Neural cell (in vitro differentiated cells): ENCODE measurements at regions not wholly inside any gene's neighbourhood (a gene's known extent, or its start where the extent isn't known, plus 50 kb on each side); places are given as distances from the start of the nearest gene placed in this dataset.

Experiments
- H2AFZ ChIP-seq: fragments of 200-600, 300-800 bp; sonication (generic), shearing (Covaris generic); 2 replicates; pipeline ENCODE4 v1.6.0; 2014; ENCODE audit warnings: low read depth, mild to moderate bottlenecking, antibody characterized with exemption, low read length, moderate library complexity
- H3F3A ChIP-seq: fragments of 200-600 bp; shearing (Covaris generic); 2 replicates; pipeline ENCODE4 v1.6.1; 2016; ENCODE audit warnings: mild to moderate bottlenecking, moderate library complexity, mixed read lengths, antibody characterized with exemption, low read length; ENCODE audit not compliant: insufficient read depth, poor library complexity, severe bottlenecking
- H3K27ac ChIP-seq: fragments of 200-600, 300-800 bp; sonication (generic), shearing (Covaris generic); 2 replicates; pipeline ENCODE4 v1.5.1; 2014; ENCODE audit warnings: mild to moderate bottlenecking, low read length, moderate library complexity
- H3K27me3 ChIP-seq: fragments of 300-800, 200-600 bp; sonication (generic), shearing (Covaris generic); 2 replicates; pipeline ENCODE4 v1.6.0; 2014; ENCODE audit warnings: mild to moderate bottlenecking, low read depth, low read length, moderate library complexity; ENCODE audit not compliant: insufficient read depth
- H3K36me3 ChIP-seq: fragments of 300-800, 200-600 bp; sonication (generic), shearing (Covaris generic); 2 replicates; pipeline ENCODE4 v1.5.1; 2014; ENCODE audit warnings: mild to moderate bottlenecking, antibody characterized with exemption, low read length, moderate library complexity; ENCODE audit not compliant: insufficient read depth
- H3K4me2 ChIP-seq: fragments of 300-800, 200-600 bp; sonication (generic), shearing (Covaris generic); 2 replicates; pipeline ENCODE4 v1.6.0; 2014; ENCODE audit warnings: mild to moderate bottlenecking, low read length
- H3K4me3 ChIP-seq: fragments of 300-800, 200-600 bp; sonication (generic), shearing (Covaris generic); 2 replicates; pipeline ENCODE4 v1.5.1; 2014; ENCODE audit warnings: mild to moderate bottlenecking, low read length, moderate library complexity
- H3K79me2 ChIP-seq: fragments of 200-600 bp; shearing (Covaris generic); replicated peaks from 2 replicates; pipeline ENCODE4 v1.6.0; 2014; ENCODE audit warnings: mild to moderate bottlenecking, low read length, moderate library complexity; ENCODE audit not compliant: insufficient read depth
- H3K9ac ChIP-seq: fragments of 300-800, 200-600 bp; sonication (generic), shearing (Covaris generic); 2 replicates; pipeline ENCODE4 v1.6.1; 2016; ENCODE audit warnings: mild to moderate bottlenecking, low read length, mixed read lengths
- H3K9me2 ChIP-seq: fragments of 200-600 bp; shearing (Covaris generic); 2 replicates; pipeline ENCODE4 v1.6.1; 2016; ENCODE audit warnings: mild to moderate bottlenecking, low read length, mixed read lengths; ENCODE audit not compliant: insufficient read depth
- H3K9me3 ChIP-seq: fragments of 200-600, 300-800 bp; sonication (generic), shearing (Covaris generic); 2 replicates; pipeline ENCODE4 v1.6.1; 2016; ENCODE audit warnings: mild to moderate bottlenecking, mixed run types, low read length, moderate library complexity, mixed read lengths
- H4K20me1 ChIP-seq: fragments of 200-600 bp; shearing (Covaris generic); 2 replicates; pipeline ENCODE4 v1.6.1; 2016; ENCODE audit warnings: mild to moderate bottlenecking, mixed run types; ENCODE audit not compliant: insufficient read depth
- EP300 ChIP-seq: fragments of 450-650 bp; conservative IDR thresholded peaks from 2 replicates; pipeline ENCODE4 v1.6.1; 2014; ENCODE audit warnings: antibody characterized with exemption, mild to moderate bottlenecking, moderate library complexity; ENCODE audit not compliant: poor library complexity, severe bottlenecking
- EZH2 ChIP-seq: fragments of 200-600, 300-800 bp; shearing (Covaris generic), sonication (generic); IDR thresholded peaks from 2 replicates; pipeline ENCODE4 v1.6.1; 2014; ENCODE audit warnings: antibody characterized with exemption, low read length, borderline replicate concordance, mild to moderate bottlenecking; ENCODE audit not compliant: insufficient read depth, poor library complexity, severe bottlenecking
- MXI1 ChIP-seq: fragments of 450-650 bp; conservative IDR thresholded peaks from 2 replicates; pipeline ENCODE4 v1.6.1; 2014; ENCODE audit warnings: antibody characterized with exemption, mild to moderate bottlenecking; ENCODE audit not compliant: poor library complexity, severe bottlenecking
- POLR2AphosphoS5 ChIP-seq: IDR thresholded peaks from 2 replicates; pipeline ENCODE4 v1.6.1; 2012
- RAD21 ChIP-seq: fragments of 450-650 bp; conservative IDR thresholded peaks from 2 replicates; pipeline ENCODE4 v1.6.1; 2014; ENCODE audit warnings: antibody characterized with exemption, mild to moderate bottlenecking, moderate library complexity
- SMC3 ChIP-seq: fragments of 450-650 bp; conservative IDR thresholded peaks from 2 replicates; pipeline ENCODE4 v1.6.1; 2014; ENCODE audit warnings: antibody characterized with exemption, mild to moderate bottlenecking, moderate library complexity; ENCODE audit not compliant: poor library complexity
- TAF1 ChIP-seq: IDR thresholded peaks from 2 replicates; pipeline ENCODE4 v1.6.1; 2012; ENCODE audit warnings: low read depth
- TF ChIP-seq, protein P1 (sequence below): fragments of 450-650 bp; IDR thresholded peaks from 2 replicates; pipeline ENCODE4 v1.5.1; 2014; ENCODE audit warnings: antibody characterized with exemption, mild to moderate bottlenecking, moderate library complexity; ENCODE audit not compliant: poor library complexity, severe bottlenecking
- TF ChIP-seq, protein P2 (sequence below): IDR thresholded peaks from 2 replicates; pipeline ENCODE4 v1.6.1; 2012; ENCODE audit warnings: borderline replicate concordance

DNA sequence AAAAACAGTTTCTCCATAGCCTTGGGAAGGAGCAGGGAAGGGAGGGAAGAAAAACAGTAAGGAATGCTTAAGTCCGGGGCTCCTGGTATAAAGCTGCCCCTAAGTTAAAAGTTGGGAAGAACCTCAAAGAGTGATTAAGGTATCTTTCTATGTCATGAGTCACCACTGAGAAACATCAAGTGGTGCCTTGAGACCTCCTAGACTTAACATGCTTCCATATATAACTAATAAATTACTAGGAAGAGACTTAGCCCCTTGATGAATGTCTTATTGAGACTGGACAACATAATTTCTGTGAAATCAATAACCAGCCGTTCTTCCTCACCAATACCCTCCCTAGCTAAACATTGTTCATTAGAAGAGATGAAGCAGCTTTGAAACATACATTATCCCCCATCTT, 121.8 kb upstream of the SLC44A3 start:
- Histone ChIP-seq H3K9me2 (no peaks in the 10 kb centered on the region), H3F3A (no peaks in the 10 kb centered on the region), H3K27me3 (no peaks in the 10 kb centered on the region), H2AFZ (no peak overlapping the region), H4K20me1 (no peaks in the 10 kb centered on the region), H3K27ac (no peak overlapping the region), H3K9ac (no peak overlapping the region), H3K4me2 (no peak overlapping the region), H3K4me3 (no peak overlapping the region), H3K9me3 (no peaks in the 10 kb centered on the region), H3K36me3 (no peaks in the 10 kb centered on the region), H3K79me2 (no peaks in the 10 kb centered on the region)
- TF ChIP-seq, protein P1, sequence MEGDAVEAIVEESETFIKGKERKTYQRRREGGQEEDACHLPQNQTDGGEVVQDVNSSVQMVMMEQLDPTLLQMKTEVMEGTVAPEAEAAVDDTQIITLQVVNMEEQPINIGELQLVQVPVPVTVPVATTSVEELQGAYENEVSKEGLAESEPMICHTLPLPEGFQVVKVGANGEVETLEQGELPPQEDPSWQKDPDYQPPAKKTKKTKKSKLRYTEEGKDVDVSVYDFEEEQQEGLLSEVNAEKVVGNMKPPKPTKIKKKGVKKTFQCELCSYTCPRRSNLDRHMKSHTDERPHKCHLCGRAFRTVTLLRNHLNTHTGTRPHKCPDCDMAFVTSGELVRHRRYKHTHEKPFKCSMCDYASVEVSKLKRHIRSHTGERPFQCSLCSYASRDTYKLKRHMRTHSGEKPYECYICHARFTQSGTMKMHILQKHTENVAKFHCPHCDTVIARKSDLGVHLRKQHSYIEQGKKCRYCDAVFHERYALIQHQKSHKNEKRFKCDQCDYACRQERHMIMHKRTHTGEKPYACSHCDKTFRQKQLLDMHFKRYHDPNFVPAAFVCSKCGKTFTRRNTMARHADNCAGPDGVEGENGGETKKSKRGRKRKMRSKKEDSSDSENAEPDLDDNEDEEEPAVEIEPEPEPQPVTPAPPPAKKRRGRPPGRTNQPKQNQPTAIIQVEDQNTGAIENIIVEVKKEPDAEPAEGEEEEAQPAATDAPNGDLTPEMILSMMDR, result no peak
- TF ChIP-seq POLR2AphosphoS5 (no peak), EP300 (no peak), TAF1 (no peak), RAD21 (no peak), MXI1 (no peak), EZH2 (no peak), SMC3 (no peak)
- TF ChIP-seq, protein P2, sequence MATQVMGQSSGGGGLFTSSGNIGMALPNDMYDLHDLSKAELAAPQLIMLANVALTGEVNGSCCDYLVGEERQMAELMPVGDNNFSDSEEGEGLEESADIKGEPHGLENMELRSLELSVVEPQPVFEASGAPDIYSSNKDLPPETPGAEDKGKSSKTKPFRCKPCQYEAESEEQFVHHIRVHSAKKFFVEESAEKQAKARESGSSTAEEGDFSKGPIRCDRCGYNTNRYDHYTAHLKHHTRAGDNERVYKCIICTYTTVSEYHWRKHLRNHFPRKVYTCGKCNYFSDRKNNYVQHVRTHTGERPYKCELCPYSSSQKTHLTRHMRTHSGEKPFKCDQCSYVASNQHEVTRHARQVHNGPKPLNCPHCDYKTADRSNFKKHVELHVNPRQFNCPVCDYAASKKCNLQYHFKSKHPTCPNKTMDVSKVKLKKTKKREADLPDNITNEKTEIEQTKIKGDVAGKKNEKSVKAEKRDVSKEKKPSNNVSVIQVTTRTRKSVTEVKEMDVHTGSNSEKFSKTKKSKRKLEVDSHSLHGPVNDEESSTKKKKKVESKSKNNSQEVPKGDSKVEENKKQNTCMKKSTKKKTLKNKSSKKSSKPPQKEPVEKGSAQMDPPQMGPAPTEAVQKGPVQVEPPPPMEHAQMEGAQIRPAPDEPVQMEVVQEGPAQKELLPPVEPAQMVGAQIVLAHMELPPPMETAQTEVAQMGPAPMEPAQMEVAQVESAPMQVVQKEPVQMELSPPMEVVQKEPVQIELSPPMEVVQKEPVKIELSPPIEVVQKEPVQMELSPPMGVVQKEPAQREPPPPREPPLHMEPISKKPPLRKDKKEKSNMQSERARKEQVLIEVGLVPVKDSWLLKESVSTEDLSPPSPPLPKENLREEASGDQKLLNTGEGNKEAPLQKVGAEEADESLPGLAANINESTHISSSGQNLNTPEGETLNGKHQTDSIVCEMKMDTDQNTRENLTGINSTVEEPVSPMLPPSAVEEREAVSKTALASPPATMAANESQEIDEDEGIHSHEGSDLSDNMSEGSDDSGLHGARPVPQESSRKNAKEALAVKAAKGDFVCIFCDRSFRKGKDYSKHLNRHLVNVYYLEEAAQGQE, result no peak

DNA sequence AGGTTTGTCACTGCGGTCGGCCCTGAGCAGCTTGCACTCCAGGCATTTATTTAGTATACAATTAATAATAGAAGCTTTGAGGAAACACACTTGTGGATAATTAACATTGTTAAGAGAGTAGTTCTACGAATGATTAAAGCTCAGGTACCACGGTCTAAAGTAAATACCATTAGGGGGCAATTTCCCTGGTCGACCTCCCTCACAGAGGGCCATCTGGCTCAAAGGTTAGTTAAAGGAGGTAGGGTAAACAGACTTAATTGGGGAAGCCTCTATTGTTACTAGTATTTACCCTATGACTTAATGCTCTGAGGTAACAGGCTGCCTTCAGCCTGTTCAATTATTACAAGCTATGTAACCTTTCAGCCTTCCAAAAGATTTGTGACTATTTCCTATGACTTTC, 122.3 kb upstream of the SLC44A3 start:
- no peak for TF ChIP-seq MXI1
- no peak for TF ChIP-seq RAD21
- TF ChIP-seq TAF1, result no peak
- TF ChIP-seq, protein P2, result no peak
- TF ChIP-seq, protein P1, result no peak
- TF ChIP-seq EP300, result no peak
- no peak for TF ChIP-seq SMC3
- no peak for TF ChIP-seq POLR2AphosphoS5
- TF ChIP-seq EZH2, result no peak
- no peaks in the 10 kb centered on the region for H3K27me3 ChIP-seq
- no peak overlapping the region for H3K9ac ChIP-seq
- no peaks in the 10 kb centered on the region for H3K79me2 ChIP-seq
- no peaks in the 10 kb centered on the region for H3K36me3 ChIP-seq
- H3K9me2 ChIP-seq, result no peaks in the 10 kb centered on the region
- H3K4me3 ChIP-seq, result no peak overlapping the region
- H2AFZ ChIP-seq, result no peak overlapping the region
- no peak overlapping the region for H3K27ac ChIP-seq
- no peaks in the 10 kb centered on the region for H4K20me1 ChIP-seq
- no peaks in the 10 kb centered on the region for H3K9me3 ChIP-seq
- H3F3A ChIP-seq, result no peaks in the 10 kb centered on the region
- no peak overlapping the region for H3K4me2 ChIP-seq
